Esophagus muscularis mucosa (tissue), 4 donors: ENCODE measurements at regions not wholly inside any gene's neighbourhood (a gene's known extent, or its start where the extent isn't known, plus 50 kb on each side); places are given as distances from the start of the nearest gene placed in this dataset.

Experiments used
- DNase-seq: peaks from one replicate; pipeline ENCODE4 v3.0.0-alpha.2; 2017; ENCODE audit errors: extremely low spot score
- H3K27ac ChIP-seq, 4 donors: fragments of 200-600 bp; sonication (generic); replicated peaks in 1 of 4; 1 replicate in 3 of 4; 2 replicates in 1 of 4; pipeline ENCODE4 v1.5.1; 2016 to 2019; ENCODE audit warnings: mild to moderate bottlenecking in 1 of 4
- H3K27me3 ChIP-seq, 4 donors: fragments of 200-600 bp; sonication (generic); one replicate each; pipeline versions ENCODE4 v1.5.1 to v1.6.0; 2016 to 2019
- H3K36me3 ChIP-seq, 4 donors: fragments of 200-600 bp; sonication (generic); one replicate each; pipeline ENCODE4 v1.5.1; 2016 to 2019
- H3K4me1 ChIP-seq, 4 donors: fragments of 200-600 bp; sonication (generic); one replicate each; pipeline ENCODE4 v1.5.1; 2016 to 2019
- H3K4me3 ChIP-seq, 4 donors: fragments of 200-600 bp; sonication (generic); 1 replicate in 2 of 4; 2 replicates in 2 of 4; pipeline ENCODE4 v1.5.1; 2016 to 2019; ENCODE audit warnings: mild to moderate bottlenecking in 4 of 4, moderate library complexity in 1 of 4
- H3K9me3 ChIP-seq, 4 donors: fragments of 200-600 bp; sonication (generic); 1 replicate in 3 of 4; 2 replicates in 1 of 4; pipeline ENCODE4 v1.5.1; 2016 to 2019
- CTCF ChIP-seq, 3 experiments: fragments of 200-600 bp in 2 of 3; fragments of 450-650 bp in 1 of 3; sonication (generic) in 2 of 3; IDR thresholded peaks; one replicate each; pipeline ENCODE4 v1.5.1; 2017 to 2019; ENCODE audit warnings: antibody characterized with exemption in 3 of 3, mild to moderate bottlenecking in 2 of 3, moderate library complexity in 1 of 3
- EP300 ChIP-seq: sonication (generic); formaldehyde crosslinking; IDR thresholded peaks from one replicate; pipeline ENCODE4 v1.6.1; 2017; ENCODE audit warnings: antibody characterized with exemption
- POLR2A ChIP-seq: fragments of 450-650 bp; IDR thresholded peaks from one replicate; pipeline ENCODE4 v1.6.1; 2017; ENCODE audit warnings: antibody characterized with exemption, moderate library complexity, mild to moderate bottlenecking, low read depth
- POLR2AphosphoS5 ChIP-seq, 2 donors: sonication (generic); formaldehyde crosslinking; IDR thresholded peaks; one replicate each; pipeline ENCODE4 v1.6.1; 2017; ENCODE audit warnings: antibody characterized with exemption in 2 of 2
- WGBS: methylation state at CpG from one replicate; pipeline ENCODE4 v1.1.5; 2018; 5-methylcytosine and 5-hydroxymethylcytosine counted together
- intact Hi-C: fragments of 100-400 bp; cut with DNase I; formaldehyde crosslinking; loops from one replicate; pipeline ENCODE4 v1.15.1; 2023

- WGBS = 87% methylated on average over 3 of the region's 3 CpGs
- DNase-seq = no peak
- no peaks in the 10 kb centered on the region for H3K9me3 ChIP-seq
- intact Hi-C loops = no loop called here
- no peaks in the 10 kb centered on the region for H3K27me3 ChIP-seq
- H3K4me3 ChIP-seq = no peak overlapping the region
- peaks cover 0 to 11% (median 9%) of the 10 kb centered on the region in 4 donors for H3K4me1 ChIP-seq
- no peaks in the 10 kb centered on the region for H3K36me3 ChIP-seq
- no peak for TF ChIP-seq EP300
- TF ChIP-seq CTCF (IDR thresholded peaks at IDR 0.05) = no peak
- no peak for TF ChIP-seq POLR2A
- no peak for TF ChIP-seq POLR2AphosphoS5 (IDR thresholded peaks at IDR 0.05)
- H3K27ac ChIP-seq = no peak overlapping the region
Observed at GRCh38 chr2:224159345-224159928, 120.4 kb upstream of the SERPINE2 start.

GRCh38 chr2:224158831-224159230 lies 119.7 kb upstream of the SERPINE2 start:
- Histone ChIP-seq H3K4me1 (peaks cover 0 to 11% (median 9%) of the 10 kb centered on the region in 4 donors), H3K27me3 (no peaks in the 10 kb centered on the region), H3K27ac (no peak overlapping the region), H3K36me3 (no peaks in the 10 kb centered on the region), H3K9me3 (no peaks in the 10 kb centered on the region), H3K4me3 (no peak overlapping the region)
- DNase-seq = no peak
- intact Hi-C loops = no loop called here
- no peak for TF ChIP-seq EP300
- TF ChIP-seq POLR2AphosphoS5 (IDR thresholded peaks at IDR 0.05) = no peak
- no peak for TF ChIP-seq CTCF (IDR thresholded peaks at IDR 0.05)

GRCh38 chr2:224158061-224158460 lies 119.0 kb upstream of the SERPINE2 start:
- no peaks in the 10 kb centered on the region for H3K9me3 ChIP-seq
- no peaks in the 10 kb centered on the region for H3K36me3 ChIP-seq
- WGBS = 88% methylated on average over 4 of the region's 4 CpGs
- DNase-seq = no peak
- TF ChIP-seq CTCF (IDR thresholded peaks at IDR 0.05) = no peak
- TF ChIP-seq EP300 = no peak
- TF ChIP-seq POLR2A = no peak
- TF ChIP-seq POLR2AphosphoS5 (IDR thresholded peaks at IDR 0.05) = no peak
- no peak overlapping the region for H3K27ac ChIP-seq
- no peak overlapping the region for H3K4me3 ChIP-seq
- H3K27me3 ChIP-seq = no peaks in the 10 kb centered on the region
- peaks cover 0 to 11% (median 9%) of the 10 kb centered on the region in 4 donors for H3K4me1 ChIP-seq
- intact Hi-C loops = no loop called here

- TF ChIP-seq POLR2A (no peak), CTCF (IDR thresholded peaks at IDR 0.05) (no peak), POLR2AphosphoS5 (IDR thresholded peaks at IDR 0.05) (no peak), EP300 (no peak)
- no peak for DNase-seq
- Histone ChIP-seq H3K27ac (no peak overlapping the region), H3K9me3 (no peaks in the 10 kb centered on the region), H3K4me3 (no peak overlapping the region), H3K4me1 (peaks cover 0 to 11% (median 9%) of the 10 kb centered on the region in 4 donors), H3K36me3 (no peaks in the 10 kb centered on the region), H3K27me3 (no peaks in the 10 kb centered on the region)
- 89% methylated on average over 1 of the region's 1 CpG for WGBS
- intact Hi-C loops = no loop called here
Observed at GRCh38 chr2:224157655-224158054, 118.6 kb upstream of the SERPINE2 start.

- intact Hi-C loops = no loop called here
- no peak for DNase-seq
- Histone ChIP-seq H3K9me3 (no peaks in the 10 kb centered on the region), H3K27me3 (no peaks in the 10 kb centered on the region), H3K4me1 (peaks cover 0 to 11% (median 9%) of the 10 kb centered on the region in 4 donors), H3K27ac (no peak overlapping the region), H3K36me3 (no peaks in the 10 kb centered on the region), H3K4me3 (no peak overlapping the region)
- TF ChIP-seq POLR2AphosphoS5 (IDR thresholded peaks at IDR 0.05) = no peak
- WGBS = 96% methylated on average over 4 of the region's 4 CpGs
Observed at GRCh38 chr2:224156436-224156835, 117.3 kb upstream of the SERPINE2 start.
